SK-N-SH treated with all-trans-retinoic acid at 6 μM for 48 hours (cell line): ENCODE measurements at regions not wholly inside any gene's neighbourhood (a gene's known extent, or its start where the extent isn't known, plus 50 kb on each side); places are given as distances from the start of the nearest gene placed in this dataset.

Experiments used
- ATAC-seq: fragments of 200-7000 bp; cut with Tn5 transposase; 3 replicates; pipeline ENCODE4 v1.9.1; 2020; ENCODE audit warnings: mild to moderate bottlenecking, moderate library complexity
- ARNTL ChIP-seq: fragments of 450-650 bp; formaldehyde crosslinking; IDR thresholded peaks from 2 replicates; pipeline ENCODE4 v1.5.0; 2020; ENCODE audit warnings: low read depth, mild to moderate bottlenecking, moderate library complexity, borderline replicate concordance
- BACH2 ChIP-seq: fragments of 250-450 bp; sonication (Bioruptor Pico); IDR thresholded peaks from 2 replicates; pipeline ENCODE4 v1.9.0; 2021; ENCODE audit warnings: mild to moderate bottlenecking, borderline replicate concordance
- CREB5 ChIP-seq: fragments of 250-450 bp; sonication (Bioruptor Pico); IDR thresholded peaks from 2 replicates; pipeline ENCODE4 v1.5.1; 2020; ENCODE audit warnings: low read depth, mild to moderate bottlenecking, moderate library complexity
- CSDC2 ChIP-seq: fragments of 250-450 bp; sonication (Bioruptor Pico); IDR thresholded peaks from 2 replicates; pipeline ENCODE4 v1.5.0; 2020; ENCODE audit warnings: mild to moderate bottlenecking, moderate library complexity
- CSRNP3 ChIP-seq: fragments of 250-450 bp; sonication (Bioruptor Pico); IDR thresholded peaks from 2 replicates; pipeline ENCODE4 v1.5.1; 2021; ENCODE audit warnings: mild to moderate bottlenecking, moderate library complexity
- ESRRG ChIP-seq: fragments of 250-450 bp; sonication (Bioruptor Pico); IDR thresholded peaks from 2 replicates; pipeline ENCODE4 v1.6.1; 2021; ENCODE audit warnings: mild to moderate bottlenecking
- ISL1 ChIP-seq: fragments of 250-450 bp; sonication (Bioruptor Pico); IDR thresholded peaks from 2 replicates; pipeline ENCODE4 v2.1.2; 2022; ENCODE audit warnings: mild to moderate bottlenecking, moderate library complexity
- OSR1 ChIP-seq: fragments of 250-450 bp; sonication (Bioruptor Pico); IDR thresholded peaks from 2 replicates; pipeline ENCODE4 v1.8.0; 2022; ENCODE audit warnings: moderate library complexity, mild to moderate bottlenecking, inconsistent platforms
- PPARA ChIP-seq: fragments of 250-450 bp; sonication (Bioruptor Pico); IDR thresholded peaks from 2 replicates; pipeline ENCODE4 v1.5.0; 2020; ENCODE audit warnings: mild to moderate bottlenecking, borderline replicate concordance
- RARB ChIP-seq: fragments of 250-450 bp; sonication (Bioruptor Pico); IDR thresholded peaks from 2 replicates; pipeline ENCODE4 v1.8.0; 2021; ENCODE audit warnings: mild to moderate bottlenecking, moderate library complexity
- SNAI2 ChIP-seq: fragments of 250-450 bp; sonication (Bioruptor Pico); IDR thresholded peaks from 2 replicates; pipeline ENCODE4 v1.5.0; 2020; ENCODE audit warnings: mild to moderate bottlenecking, moderate library complexity
- TCF4 ChIP-seq: fragments of 250-450 bp; sonication (Bioruptor Pico); IDR thresholded peaks from 2 replicates; pipeline ENCODE4 v1.8.0; 2021; ENCODE audit warnings: mild to moderate bottlenecking, moderate library complexity, borderline replicate concordance
- TOX ChIP-seq: fragments of 250-450 bp; sonication (Bioruptor Pico); IDR thresholded peaks from 2 replicates; pipeline ENCODE4 v1.8.0; 2021; ENCODE audit warnings: mild to moderate bottlenecking, moderate library complexity, borderline replicate concordance
- TSHZ2 ChIP-seq: fragments of 250-450 bp; sonication (Bioruptor Pico); IDR thresholded peaks from 2 replicates; pipeline ENCODE4 v1.5.0; 2020; ENCODE audit warnings: mild to moderate bottlenecking, moderate library complexity
- ZFP3 ChIP-seq: fragments of 250-450 bp; sonication (Bioruptor Pico); IDR thresholded peaks from 2 replicates; pipeline ENCODE4 v1.5.0; 2020; ENCODE audit warnings: mild to moderate bottlenecking, moderate library complexity
- ZFP30 ChIP-seq: fragments of 450-650 bp; formaldehyde crosslinking; IDR thresholded peaks from 2 replicates; pipeline ENCODE4 v1.5.0; 2022; ENCODE audit warnings: mild to moderate bottlenecking, moderate library complexity
- ZNF565 ChIP-seq: fragments of 450-650 bp; formaldehyde crosslinking; conservative IDR thresholded peaks from 2 replicates; pipeline ENCODE4 v1.5.0; 2020; ENCODE audit warnings: low read depth, mild to moderate bottlenecking, moderate library complexity
- ZNF70 ChIP-seq: fragments of 450-650 bp; formaldehyde crosslinking; IDR thresholded peaks from 2 replicates; pipeline ENCODE4 v1.5.0; 2020; ENCODE audit warnings: mild to moderate bottlenecking, moderate library complexity
- ZNF8 ChIP-seq: fragments of 450-650 bp; formaldehyde crosslinking; IDR thresholded peaks from 2 replicates; pipeline ENCODE4 v1.5.0; 2020; ENCODE audit warnings: mild to moderate bottlenecking, moderate library complexity
- TF ChIP-seq, protein P1 (sequence below): fragments of 250-450 bp; sonication (Bioruptor Pico); IDR thresholded peaks from 2 replicates; pipeline ENCODE4 v1.8.0; 2021; ENCODE audit warnings: low read depth, mild to moderate bottlenecking, moderate library complexity, borderline replicate concordance

GRCh38 chr2:82708681-82709080, 1750.4 kb downstream of the SUCLG1 start:
- no peak for ATAC-seq
- TF ChIP-seq ZFP3 (CRISPR knock-in tag): no peak
- TF ChIP-seq ISL1: no peak
- TF ChIP-seq CSRNP3: no peak
- TF ChIP-seq SNAI2 (CRISPR knock-in tag): no peak
- TF ChIP-seq TOX (CRISPR knock-in tag): no peak
- TF ChIP-seq BACH2: no peak

GRCh38 chr2:82697231-82697630, 1761.8 kb downstream of the SUCLG1 start:
- no peak for TF ChIP-seq CSDC2
- no peak for TF ChIP-seq RARB (CRISPR knock-in tag)
- TF ChIP-seq TCF4 (CRISPR knock-in tag): no peak
- TF ChIP-seq ESRRG: no peak
- no peak for TF ChIP-seq ZNF565 (CRISPR knock-in tag)
- no peak for TF ChIP-seq ZNF8 (CRISPR knock-in tag)
- TF ChIP-seq ZFP30: no peak
- no peak for TF ChIP-seq CREB5 (CRISPR knock-in tag)
- TF ChIP-seq ARNTL (CRISPR knock-in tag): no peak
- TF ChIP-seq SNAI2 (CRISPR knock-in tag): no peak
- TF ChIP-seq TSHZ2 (CRISPR knock-in tag): no peak
- TF ChIP-seq PPARA: no peak
- TF ChIP-seq, protein P1, sequence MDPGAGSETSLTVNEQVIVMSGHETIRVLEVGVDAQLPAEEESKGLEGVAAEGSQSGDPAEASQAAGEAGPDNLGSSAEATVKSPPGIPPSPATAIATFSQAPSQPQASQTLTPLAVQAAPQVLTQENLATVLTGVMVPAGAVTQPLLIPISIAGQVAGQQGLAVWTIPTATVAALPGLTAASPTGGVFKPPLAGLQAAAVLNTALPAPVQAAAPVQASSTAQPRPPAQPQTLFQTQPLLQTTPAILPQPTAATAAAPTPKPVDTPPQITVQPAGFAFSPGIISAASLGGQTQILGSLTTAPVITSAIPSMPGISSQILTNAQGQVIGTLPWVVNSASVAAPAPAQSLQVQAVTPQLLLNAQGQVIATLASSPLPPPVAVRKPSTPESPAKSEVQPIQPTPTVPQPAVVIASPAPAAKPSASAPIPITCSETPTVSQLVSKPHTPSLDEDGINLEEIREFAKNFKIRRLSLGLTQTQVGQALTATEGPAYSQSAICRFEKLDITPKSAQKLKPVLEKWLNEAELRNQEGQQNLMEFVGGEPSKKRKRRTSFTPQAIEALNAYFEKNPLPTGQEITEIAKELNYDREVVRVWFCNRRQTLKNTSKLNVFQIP (CRISPR knock-in tag): no peak
- TF ChIP-seq ISL1: no peak
- TF ChIP-seq CSRNP3: no peak
- TF ChIP-seq BACH2: no peak
- no peak for ATAC-seq

- no peak for ATAC-seq
- no peak for TF ChIP-seq CREB5 (CRISPR knock-in tag)
- TF ChIP-seq CSRNP3: no peak
- no peak for TF ChIP-seq OSR1
- TF ChIP-seq ZNF70: no peak
- no peak for TF ChIP-seq RARB (CRISPR knock-in tag)
- no peak for TF ChIP-seq SNAI2 (CRISPR knock-in tag)
- no peak for TF ChIP-seq ISL1
- no peak for TF ChIP-seq TSHZ2 (CRISPR knock-in tag)
These were observed 1764.6 kb downstream of the SUCLG1 start for GRCh38 chr2:82694431-82694830.
